SHP77 (cell line): ENCODE measurements at regions not wholly inside any gene's neighbourhood (a gene's known extent, or its start where the extent isn't known, plus 50 kb on each side); places are given as distances from the start of the nearest gene placed in this dataset.
"Not testable (repeated sequence)": the region's sequence is repeated elsewhere in the genome, so short reads cannot be mapped to it uniquely, and the experiment has no call there.

Experiments
- DNase-seq, 2 experiments: peaks; one replicate each; lab custom pipeline; 2025; lab: John Stamatoyannopoulos, UW

DNA sequence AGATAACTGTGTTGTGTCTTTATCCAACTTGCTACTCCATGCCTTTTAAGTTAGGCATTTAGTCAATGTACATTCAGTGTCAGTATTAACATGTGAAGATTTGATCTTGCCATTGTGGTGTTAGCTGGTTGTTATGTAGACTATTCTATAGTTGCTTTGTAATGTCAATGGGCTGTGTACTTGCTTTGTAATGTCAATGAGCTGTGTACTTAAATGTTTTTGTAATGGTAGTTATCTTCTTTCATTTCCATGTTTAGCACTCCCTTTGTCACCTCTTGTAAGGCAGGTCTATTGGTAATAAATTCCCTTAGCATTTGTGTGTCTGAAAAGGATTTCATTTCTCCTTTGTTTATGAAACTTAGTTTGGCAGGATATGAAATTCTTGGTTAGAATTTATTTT is 53.4 kb downstream of the MC4R start:
- no peak for DNase-seq

DNA sequence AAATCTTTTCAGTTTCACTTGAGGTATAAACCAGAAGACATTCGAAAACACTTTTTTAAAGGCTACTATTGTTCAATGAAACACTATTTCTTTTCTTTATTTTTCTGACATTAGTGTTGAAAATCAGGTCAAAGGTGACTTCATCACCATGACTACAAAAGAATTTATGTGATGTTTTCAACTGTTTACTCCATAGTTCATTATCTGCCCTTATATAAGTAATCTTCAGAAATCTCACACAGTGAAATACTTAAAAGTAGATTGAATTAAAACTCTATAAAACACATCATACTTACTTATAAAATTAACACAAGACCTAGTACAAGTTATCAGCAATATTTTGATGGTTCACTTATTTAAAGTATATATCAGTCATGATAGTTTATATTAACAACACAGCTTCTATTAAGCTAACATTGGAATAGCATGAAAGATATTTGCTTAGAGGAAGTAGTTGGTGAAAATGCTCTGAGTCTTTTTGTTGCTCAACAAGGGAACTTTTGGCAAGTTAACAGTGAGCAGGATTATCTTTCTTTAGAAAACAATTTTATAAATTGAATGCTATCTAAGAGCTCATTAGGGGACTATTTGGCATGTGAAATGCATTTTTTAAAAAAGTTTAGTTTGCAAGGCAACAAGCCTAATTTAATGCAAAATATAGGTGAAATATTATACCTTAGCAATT is 60.8 kb downstream of the MC4R start:
- DNase-seq = no peak

DNA sequence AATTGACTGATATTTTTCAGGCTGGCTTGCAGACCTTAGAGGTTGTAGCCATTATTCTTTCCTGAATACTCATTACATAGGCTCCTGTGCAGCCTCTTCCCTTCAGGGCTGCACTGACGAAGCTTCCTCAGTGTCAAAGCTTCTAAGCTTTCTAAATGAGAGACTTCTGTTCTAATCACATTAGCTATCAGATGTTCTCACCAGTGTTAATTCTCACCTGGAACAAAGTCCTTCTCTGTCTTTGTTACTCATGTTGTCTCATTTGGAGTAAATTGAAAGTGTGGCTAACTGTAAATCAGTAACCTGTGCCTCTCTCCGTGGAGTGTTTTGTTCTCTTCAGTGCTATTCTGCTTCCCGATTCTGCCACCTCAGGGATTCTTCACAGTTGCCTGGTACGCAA is 76.9 kb downstream of the MC4R start:
- DNase-seq = no peak

DNA sequence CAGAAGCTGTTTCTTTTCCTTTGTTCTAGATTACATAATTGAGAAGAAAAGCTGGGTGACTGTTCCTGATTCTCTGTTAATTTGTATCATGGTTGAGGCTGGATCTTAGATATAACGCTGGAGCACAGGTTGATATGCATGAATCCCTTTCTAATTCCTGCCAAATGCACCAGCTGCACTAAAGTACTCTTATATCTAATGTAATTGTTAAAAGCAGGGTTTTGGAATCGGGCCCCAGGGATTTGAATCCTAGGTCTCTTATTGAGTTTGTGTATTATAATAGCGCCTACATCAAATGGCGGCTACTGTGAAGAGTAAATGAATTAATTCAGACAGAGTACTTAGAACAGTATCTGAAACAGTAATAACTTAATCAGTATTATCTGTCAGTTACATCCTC is 80.4 kb downstream of the MC4R start:
- DNase-seq = no peak

DNA sequence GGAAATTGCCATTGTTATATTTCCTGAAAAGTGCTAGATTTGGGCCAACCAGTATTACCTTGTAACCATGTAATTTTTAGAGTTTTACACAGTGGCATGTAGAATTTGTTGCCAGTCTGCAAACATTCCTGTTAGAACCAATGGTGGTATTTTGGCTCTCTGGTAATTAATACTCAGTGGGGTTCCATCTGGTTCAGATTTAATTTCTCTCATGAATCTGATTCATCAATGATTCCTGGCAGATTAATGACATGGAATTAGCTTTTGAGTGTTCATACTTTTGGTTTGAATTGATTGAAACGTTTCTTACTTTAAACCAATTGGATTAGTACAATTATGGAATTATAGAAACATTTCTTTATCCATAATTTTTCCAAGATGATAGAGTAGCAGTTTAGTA is 93.2 kb downstream of the MC4R start:
- DNase-seq = no peak

DNA sequence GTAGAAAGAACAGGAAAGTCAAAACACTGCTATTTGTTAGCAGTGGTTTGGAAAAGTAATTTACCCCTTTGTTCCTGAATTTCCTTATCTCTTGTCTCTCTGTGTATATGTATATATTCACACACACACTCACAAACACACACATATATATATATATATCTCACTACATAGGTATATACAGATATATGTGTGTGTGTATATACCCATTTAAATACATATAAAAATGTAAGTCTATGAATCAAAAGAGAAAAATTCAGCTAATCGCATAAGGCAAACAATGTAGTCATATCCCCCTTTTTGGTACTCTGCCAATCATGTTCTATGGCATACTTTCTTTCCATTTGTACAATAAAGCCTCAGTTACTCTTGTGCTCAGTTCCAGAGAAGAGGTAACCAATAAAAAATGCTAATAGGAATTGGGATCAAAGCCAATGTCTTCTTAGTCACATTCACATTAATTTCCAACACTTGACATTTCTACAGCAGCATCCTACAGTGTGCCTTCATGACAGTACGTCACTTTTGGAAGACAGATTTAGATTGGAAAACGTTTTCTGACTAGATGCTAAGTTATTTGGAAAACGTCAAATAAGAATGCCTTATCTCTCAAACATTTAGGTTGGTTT is 94.6 kb downstream of the MC4R start:
- DNase-seq = no peak

DNA sequence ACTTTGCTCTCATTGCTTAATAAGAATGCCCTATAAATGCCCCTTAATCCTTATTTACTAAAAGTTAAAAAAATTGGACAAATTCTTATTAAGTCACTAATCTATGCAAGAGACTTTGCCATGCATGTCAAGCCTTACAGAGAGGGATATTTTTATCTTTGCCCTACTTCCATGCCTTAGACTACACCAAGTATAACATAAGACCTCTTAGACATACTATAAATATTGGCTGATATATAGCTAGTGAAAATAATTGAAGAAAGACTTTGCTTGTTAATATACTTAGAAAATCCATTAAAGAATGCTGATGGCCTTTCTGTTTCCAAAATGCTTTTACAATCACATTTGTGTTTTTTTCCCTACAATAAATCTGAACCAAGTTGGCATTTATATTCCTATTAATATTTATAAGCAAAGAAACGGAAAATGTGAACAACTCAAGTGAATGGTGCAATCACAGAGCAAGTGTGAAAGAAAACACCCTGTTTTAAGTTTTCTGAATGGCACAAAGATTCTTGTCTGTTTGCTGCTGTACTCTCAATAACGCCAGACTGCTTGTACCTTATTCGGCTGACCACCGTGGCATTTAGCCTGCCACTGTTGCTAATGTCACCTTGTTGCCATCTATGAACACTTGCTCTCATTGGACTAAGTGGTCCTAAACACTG is 105.0 kb downstream of the MC4R start:
- no peak for DNase-seq

DNA sequence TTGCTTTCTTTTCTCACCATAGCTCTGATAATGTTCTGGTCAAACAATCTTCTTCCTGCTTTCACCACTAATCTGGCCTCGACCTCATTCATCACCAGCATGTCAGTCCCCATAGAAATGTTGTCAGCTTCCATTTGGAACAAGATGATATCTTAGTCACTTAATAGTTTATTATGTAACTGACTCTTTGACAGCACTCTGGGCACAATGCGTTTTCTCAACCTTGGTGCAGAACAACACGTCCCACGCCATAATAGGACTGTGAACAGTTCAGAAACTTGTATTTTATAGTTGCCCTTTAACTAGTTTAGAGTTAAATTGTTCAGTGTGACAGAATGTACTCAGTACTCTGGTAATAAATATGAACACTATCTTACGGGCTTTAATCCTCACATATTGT is 106.0 kb downstream of the MC4R start:
- no peak for DNase-seq

DNA sequence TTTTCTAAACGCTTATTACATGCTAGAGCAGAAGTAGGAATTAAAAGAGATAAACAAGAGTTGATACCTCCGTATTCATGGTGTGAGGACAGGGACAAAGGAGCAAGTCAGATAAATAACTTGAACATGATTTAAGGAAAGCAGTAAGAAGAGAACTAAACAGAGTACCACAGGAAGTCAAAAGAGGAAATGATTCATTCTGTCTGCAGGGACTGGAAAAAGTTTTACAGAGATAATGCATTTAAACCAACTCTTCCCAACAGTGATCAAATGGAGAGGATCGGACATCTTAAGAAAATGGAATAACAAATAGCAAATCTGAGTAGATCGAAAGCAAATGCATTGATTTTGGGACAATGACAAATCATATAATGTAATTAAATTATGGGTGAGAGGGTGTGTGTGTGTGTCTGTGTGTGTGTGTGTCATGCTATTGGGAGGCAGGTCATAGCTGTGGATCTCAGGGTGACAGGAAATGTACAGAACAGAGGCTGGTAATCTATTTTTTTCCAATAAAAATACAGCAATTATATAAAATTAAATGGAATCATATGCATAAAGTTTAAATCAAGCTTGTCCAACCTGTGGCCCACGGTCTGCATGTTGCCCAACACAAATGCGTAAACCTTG is 113.4 kb downstream of the MC4R start:
- DNase-seq = no peak

DNA sequence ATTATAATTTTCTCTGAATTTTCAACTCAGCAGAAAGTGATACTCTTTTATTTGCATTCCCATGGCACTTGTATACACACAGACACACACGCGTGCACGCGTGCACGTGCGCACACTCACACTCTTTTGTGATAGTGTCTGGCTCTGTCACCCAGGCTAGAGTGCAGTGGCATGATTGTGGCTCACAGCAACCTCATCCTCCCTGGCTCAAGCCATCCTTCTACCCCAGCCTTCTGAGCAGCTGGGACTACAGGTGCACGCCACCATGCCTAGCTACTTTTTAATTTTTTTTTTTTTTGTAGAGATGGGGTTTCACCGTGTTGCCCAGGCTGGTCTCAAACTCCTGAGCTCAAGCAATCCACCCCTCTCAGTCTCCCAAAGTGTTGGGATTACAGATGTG is 123.2 kb downstream of the MC4R start:
- DNase-seq = no peak

DNA sequence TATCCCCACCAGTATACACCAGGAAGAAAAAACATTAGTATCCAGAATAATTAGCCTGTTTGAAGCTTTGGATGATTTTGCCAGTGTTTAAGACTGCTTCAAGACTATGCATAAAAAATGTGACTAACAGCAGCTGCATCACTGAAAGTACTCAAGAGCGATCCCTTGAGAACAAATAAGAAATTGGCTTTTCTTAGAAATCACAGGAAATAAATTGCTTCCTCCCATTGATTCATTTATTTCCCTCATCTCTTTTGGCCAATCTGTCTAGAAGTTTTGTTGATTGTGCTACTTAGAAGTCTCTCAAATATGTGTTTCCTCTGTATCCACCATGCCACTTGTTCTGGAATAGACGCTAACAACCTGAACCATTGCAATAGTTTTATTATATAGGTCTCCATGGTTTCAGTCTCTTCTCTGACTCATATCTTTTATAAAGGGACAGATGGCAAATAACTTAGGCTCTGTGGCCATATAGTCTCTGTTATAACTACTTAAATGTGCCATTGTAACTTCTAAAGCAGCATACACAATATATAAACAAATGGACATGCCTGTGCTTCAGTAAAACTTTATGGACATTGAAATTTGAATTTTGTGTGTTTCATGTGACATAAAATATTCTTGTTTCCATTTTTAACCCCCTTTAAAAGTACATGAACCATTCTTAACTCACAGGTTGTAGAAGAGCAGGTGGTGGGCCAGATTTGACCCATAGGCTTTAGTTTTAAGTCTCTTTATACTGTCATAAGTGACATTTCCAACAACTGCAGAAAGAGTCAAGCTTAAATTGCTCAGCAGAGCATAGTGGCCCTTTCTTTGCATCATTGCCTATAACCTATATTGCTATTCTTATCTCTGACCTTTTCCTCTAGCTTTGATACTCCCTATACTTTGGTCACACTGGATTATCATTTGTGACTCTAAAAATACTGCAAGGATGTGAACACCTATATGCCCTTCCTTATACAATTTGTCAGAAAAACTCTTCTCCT is 123.9 kb downstream of the MC4R start:
- no peak for DNase-seq

DNA sequence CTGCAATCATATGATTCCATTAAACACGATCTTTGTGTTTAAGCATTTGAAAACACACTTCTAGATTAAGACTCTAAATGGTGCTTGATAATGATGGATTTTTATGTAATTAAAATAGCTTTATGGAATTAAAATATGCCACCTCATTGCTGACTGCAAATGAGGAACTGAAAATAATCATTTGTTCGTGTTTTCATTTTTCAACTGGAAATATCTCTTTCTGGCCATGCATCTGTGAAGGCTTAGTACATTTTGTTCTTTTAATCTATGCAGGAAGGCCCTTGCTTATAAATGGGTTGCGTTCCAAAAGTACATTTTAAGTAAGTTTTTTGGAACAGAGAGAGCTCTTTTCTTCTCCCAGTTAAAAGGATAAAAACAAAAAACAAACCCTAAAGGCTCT is 125.5 kb downstream of the MC4R start:
- DNase-seq = no peak

DNA sequence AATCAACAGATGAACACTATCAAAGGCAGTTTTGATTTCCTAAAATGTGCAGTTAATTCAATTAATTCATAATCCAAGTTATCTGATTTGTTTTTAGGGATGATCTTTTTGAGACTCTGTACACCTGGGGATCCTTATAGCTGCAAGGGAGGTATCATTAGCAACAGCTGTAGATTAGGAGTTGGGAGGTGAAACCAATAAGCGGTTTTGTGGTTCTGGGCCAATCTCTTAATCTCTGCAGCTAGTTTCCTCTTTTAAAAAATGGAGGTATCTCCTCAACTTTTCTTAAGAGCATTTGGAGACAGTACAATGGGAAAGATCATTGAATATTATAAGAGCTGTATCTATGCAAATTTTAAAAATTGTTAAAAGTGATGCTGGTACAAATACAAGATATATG is 126.0 kb downstream of the MC4R start:
- DNase-seq = no peak

DNA sequence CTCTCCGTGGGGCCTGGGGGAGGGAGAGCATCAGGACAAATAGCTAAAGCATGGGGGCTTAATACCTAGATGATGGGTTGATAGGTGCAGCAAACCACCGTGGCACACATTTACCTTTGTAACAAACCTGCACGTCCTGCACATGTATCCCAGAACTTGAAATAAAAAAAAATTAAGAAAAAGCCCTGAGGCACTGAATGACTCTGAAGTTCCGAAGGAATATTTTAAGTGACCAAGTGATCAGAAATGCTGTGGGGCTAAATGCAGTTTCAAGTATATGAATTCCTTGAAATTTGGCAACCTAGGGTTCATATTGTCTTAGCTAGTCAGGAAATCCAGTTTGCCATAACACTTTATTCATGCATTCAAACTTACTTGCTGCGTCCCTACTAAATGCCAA is 127.5 kb downstream of the MC4R start:
- DNase-seq = no peak

DNA sequence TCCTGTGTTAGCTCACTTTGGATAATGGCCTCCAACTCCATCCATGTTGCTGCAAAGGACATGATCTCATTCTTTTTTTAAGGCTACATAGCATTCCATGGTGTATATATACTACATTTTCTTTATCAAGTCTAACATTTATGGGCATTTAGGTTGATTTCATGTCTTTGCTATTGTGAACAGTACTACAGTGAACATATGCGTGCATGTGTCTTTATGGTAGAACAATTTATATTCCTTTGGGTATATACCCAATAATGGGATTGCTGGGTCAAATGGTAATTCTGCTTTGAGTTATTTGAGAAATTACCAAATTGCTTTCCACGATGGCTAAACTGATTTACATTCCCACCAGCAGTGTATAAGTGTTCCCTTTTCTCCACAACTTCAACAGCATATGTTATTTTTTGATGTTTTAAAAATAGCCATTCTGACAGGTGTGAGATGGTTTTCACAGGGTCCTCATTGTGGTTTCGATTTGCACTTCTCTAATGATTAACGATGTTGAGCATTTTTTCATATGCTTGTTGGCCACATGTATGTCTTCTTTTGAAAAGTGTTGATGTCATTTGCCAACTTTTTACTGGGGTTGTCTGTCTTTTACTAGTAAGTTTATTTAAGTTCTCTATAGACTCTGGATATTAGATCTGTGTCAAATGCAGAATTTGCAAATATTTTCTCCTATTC is 133.4 kb downstream of the MC4R start:
- not testable (repeated sequence) for DNase-seq

DNA sequence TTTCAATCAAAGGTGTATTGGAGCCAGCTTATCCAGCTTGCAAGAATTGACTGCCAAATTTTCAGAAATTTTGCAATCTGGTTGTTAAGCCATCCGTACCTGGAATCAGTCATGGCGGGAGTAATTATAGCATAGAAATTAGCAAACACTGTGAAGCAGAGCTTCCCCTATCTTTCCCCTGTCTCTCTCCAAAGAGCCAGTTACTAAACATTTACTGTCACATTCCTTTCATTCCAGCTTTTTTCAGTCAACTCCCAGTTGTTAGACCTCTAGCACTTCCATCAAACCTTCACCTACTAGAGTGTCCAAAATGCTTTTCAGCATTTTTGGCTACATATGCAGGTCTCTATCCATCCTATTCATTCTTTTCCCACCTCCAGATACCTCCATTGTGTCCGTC is 137.4 kb downstream of the MC4R start:
- DNase-seq = no peak

DNA sequence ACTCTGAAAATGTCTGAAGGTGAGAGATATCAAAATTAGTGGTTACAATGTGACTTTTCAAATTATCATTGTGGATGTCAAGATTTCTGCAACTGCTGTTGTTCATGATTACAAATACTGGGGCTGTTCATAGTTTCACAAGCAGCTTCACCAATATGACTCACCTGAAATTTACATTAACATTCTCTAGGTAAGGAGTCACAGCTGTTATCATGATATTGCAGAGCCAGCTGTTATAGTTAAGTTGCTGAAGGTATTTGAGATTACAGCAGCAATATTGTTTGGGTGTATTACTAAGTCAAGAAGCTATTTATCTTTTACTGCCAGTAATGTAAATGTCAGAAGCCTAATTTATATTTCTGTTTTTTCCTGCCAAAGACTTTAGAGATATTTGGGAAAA is 140.0 kb downstream of the MC4R start:
- no peak for DNase-seq

DNA sequence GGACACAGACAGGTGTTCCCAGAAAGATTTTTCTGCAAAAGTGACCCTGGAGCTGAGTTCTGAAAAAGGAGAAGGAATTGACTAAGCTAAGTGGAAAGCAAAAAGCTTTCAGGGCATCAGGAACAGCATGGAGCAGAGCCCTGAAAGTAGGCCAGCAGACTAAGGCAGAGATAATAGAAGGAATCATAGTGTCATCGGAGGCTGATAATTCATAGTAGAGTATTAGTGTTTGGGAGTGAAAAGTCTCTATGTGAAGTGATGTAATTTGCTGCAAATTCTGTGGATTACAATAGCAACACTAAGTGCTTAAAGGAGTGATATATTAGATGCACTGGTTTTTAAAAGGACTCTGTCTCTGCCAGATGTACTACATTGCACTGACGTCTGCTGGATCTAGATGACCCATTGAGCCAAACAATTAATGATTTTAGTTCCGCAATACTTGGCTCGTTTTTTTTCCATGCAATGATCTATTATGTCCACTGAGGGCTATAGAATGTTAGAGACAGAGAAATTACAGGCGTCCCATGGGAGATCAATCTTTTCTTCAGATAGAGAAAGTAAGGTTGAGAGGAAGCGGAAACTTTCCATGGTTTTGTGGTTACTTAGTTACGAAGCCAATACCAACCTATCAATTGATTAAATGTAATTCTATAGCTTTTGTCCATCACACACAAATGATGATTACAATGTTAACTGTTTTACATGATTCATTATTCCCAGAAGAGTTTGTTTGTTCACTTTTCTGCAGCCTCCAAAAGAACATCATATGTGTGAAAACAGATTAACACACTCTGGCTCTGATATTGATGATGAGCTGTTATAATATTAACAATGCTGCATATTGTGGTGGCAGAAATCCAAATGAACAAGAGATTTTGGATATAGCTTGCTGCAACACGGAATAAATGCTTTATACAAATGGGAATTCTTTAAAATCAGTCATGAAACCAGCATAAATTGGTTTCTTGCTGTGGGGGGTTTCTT is 143.7 kb downstream of the MC4R start:
- DNase-seq = no peak

DNA sequence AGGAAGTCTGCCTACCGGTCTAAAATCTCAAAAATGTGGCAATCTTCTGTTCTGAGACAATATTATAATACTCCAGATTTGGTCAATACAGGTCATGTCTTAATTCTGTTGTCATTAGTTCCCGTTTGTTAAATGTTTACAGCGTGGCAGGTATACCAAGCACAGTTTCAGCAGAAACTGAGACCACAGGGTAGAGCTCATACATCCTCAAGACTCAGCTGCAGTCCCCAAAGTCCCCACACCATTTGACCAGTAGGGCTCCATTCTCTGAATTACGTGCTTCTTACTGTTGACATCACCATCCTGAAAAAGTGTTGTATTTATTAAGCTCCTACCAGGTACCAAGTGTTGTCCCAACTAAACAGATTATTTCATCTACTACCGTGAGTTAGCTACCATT is 157.1 kb downstream of the MC4R start:
- DNase-seq = no peak

DNA sequence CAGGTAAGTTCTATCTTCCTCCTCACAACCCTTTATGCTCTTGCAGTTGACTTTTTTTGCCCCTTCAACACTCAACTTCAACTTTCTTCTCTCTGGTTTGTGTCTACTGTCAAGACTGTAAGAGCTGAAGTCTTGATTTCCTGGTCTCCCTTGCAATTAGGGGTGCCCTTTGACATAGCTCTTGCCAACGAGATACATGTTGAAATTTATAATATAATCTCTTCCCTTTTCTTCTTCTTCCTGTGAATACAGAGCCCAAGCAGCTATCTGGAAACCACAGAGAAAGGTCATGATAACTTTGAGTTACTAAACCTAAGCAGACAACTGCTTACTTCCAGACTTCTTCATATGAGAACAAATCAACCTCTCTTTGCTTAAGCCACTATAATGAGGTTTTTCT is 163.5 kb downstream of the MC4R start:
- DNase-seq = no peak
